Upper lobe of left lung (tissue), 6 donors: ENCODE measurements at regions not wholly inside any gene's neighbourhood (a gene's known extent, or its start where the extent isn't known, plus 50 kb on each side); places are given as distances from the start of the nearest gene placed in this dataset.

Experiments
- ATAC-seq, 2 donors: fragments of 200-7000 bp; cut with Tn5 transposase; one replicate each; pipeline ENCODE4 v1.9.1; 2022; ENCODE audit warnings: mild to moderate bottlenecking in 2 of 2, moderate library complexity in 2 of 2; ENCODE audit not compliant: low FRiP score in 2 of 2
- DNase-seq, 2 donors: peaks; one replicate each; pipeline ENCODE4 v3.0.0-alpha.2; 2019 to 2020
- H3K27ac ChIP-seq, 4 donors: fragments of 200-600 bp; sonication (generic); one replicate each; pipeline ENCODE4 v1.5.1; 2016 to 2019
- H3K27me3 ChIP-seq, 4 donors: fragments of 200-600 bp; sonication (generic); one replicate each; pipeline ENCODE4 v1.5.1; 2017 to 2019
- H3K36me3 ChIP-seq, 4 donors: fragments of 200-600 bp; sonication (generic); one replicate each; pipeline ENCODE4 v1.5.1; 2016 to 2019
- H3K4me1 ChIP-seq, 4 donors: fragments of 200-600 bp; sonication (generic); one replicate each; pipeline ENCODE4 v1.5.1; 2018 to 2019
- H3K4me3 ChIP-seq, 4 donors: fragments of 200-600 bp; sonication (generic); one replicate each; pipeline ENCODE4 v1.5.1; 2017 to 2019; ENCODE audit warnings: mild to moderate bottlenecking in 2 of 4, moderate library complexity in 1 of 4
- H3K9me3 ChIP-seq, 4 donors: fragments of 200-600 bp; sonication (generic); one replicate each; pipeline ENCODE4 v1.5.1; 2018 to 2019
- CTCF ChIP-seq, 6 experiments: fragments of 450-650 bp in 4 of 6; fragments of 200-600 bp in 2 of 6; sonication (generic) in 2 of 6; IDR thresholded peaks; one replicate each; pipeline ENCODE4 v1.5.1; 2016 to 2019; ENCODE audit warnings: antibody characterized with exemption in 6 of 6
- EP300 ChIP-seq, 4 donors: sonication (generic); formaldehyde crosslinking; IDR thresholded peaks; one replicate each; pipeline ENCODE4 v1.5.1; 2017; ENCODE audit warnings: antibody characterized with exemption in 4 of 4, control low read depth in 2 of 4
- POLR2A ChIP-seq, 4 donors: fragments of 450-650 bp; IDR thresholded peaks; one replicate each; pipeline ENCODE4 v1.5.1; 2016 to 2017; ENCODE audit warnings: antibody characterized with exemption in 4 of 4, mild to moderate bottlenecking in 2 of 4
- POLR2AphosphoS5 ChIP-seq, 2 donors: sonication (generic); formaldehyde crosslinking; IDR thresholded peaks; one replicate each; pipeline ENCODE4 v1.5.1; 2017; ENCODE audit warnings: antibody characterized with exemption in 2 of 2
- WGBS, 2 donors: methylation state at CpG; one replicate each; pipeline ENCODE4 v1.1.5; 2017 to 2018; 5-methylcytosine and 5-hydroxymethylcytosine counted together
- donor health status: DM: no; HTN: no; CAD: no; lungs with moderate emphysema.
- donor health status: DM: no; HTN: yes; CAD: no; lungs with severe emphysema.

GRCh38 chr2:63695583-63695982 lies 106.8 kb downstream of the MDH1 start:
- Histone ChIP-seq H3K27me3 (no peaks in the 10 kb centered on the region), H3K36me3 (no peaks in the 10 kb centered on the region), H3K9me3 (no peaks in the 10 kb centered on the region), H3K4me1 (peaks cover 0 to 6% (median 0%) of the 10 kb centered on the region in 4 donors), H3K27ac (no peak overlapping the region), H3K4me3 (no peak overlapping the region)
- TF ChIP-seq EP300 (IDR thresholded peaks at IDR 0.05) (no peak), CTCF (IDR thresholded peaks at IDR 0.05) (no peak), POLR2AphosphoS5 (IDR thresholded peaks at IDR 0.05) (no peak), POLR2A (IDR thresholded peaks at IDR 0.05) (no peak)
- DNase-seq (no peak), ATAC-seq (no peak)

GRCh38 chr2:63696496-63696895 lies 107.7 kb downstream of the MDH1 start:
- no peak for ATAC-seq
- 67 to 73% methylated on average over 1 of the region's 1 CpG for WGBS, 2 donors

GRCh38 chr2:63697160-63697559 lies 108.4 kb downstream of the MDH1 start:
- Histone ChIP-seq H3K9me3 (no peaks in the 10 kb centered on the region), H3K4me3 (no peak overlapping the region), H3K4me1 (peaks cover 0 to 6% (median 0%) of the 10 kb centered on the region in 4 donors), H3K27me3 (no peaks in the 10 kb centered on the region), H3K36me3 (no peaks in the 10 kb centered on the region), H3K27ac (no peak overlapping the region)
- ATAC-seq (no peak), DNase-seq (no peak)
- 91 to 95% methylated on average over 4 of the region's 4 CpGs for WGBS, 2 donors
- TF ChIP-seq POLR2A (IDR thresholded peaks at IDR 0.05) (no peak), POLR2AphosphoS5 (IDR thresholded peaks at IDR 0.05) (no peak), EP300 (IDR thresholded peaks at IDR 0.05) (no peak), CTCF (IDR thresholded peaks at IDR 0.05) (no peak)

More at GRCh38 chr2:63696496-63696895, 107.7 kb downstream of the MDH1 start:
- Histone ChIP-seq H3K4me1 (peaks cover 0 to 6% (median 0%) of the 10 kb centered on the region in 4 donors), H3K36me3 (no peaks in the 10 kb centered on the region), H3K9me3 (no peaks in the 10 kb centered on the region), H3K27ac (no peak overlapping the region), H3K27me3 (no peaks in the 10 kb centered on the region), H3K4me3 (no peak overlapping the region)
- TF ChIP-seq CTCF (IDR thresholded peaks at IDR 0.05) = no peak
- TF ChIP-seq POLR2AphosphoS5 (IDR thresholded peaks at IDR 0.05) = no peak
- no peak for TF ChIP-seq POLR2A (IDR thresholded peaks at IDR 0.05)
- no peak for TF ChIP-seq EP300 (IDR thresholded peaks at IDR 0.05)
- no peak for DNase-seq

- peaks cover 0 to 6% (median 0%) of the 10 kb centered on the region in 4 donors for H3K4me1 ChIP-seq
- no peak overlapping the region for H3K4me3 ChIP-seq
- H3K9me3 ChIP-seq = no peaks in the 10 kb centered on the region
- H3K36me3 ChIP-seq = no peaks in the 10 kb centered on the region
- TF ChIP-seq EP300 (IDR thresholded peaks at IDR 0.05) (peak in 1 of 4 donors; percentile 28), CTCF (IDR thresholded peaks at IDR 0.05) (peak in 3 of 6 experiments; percentile 37 to 54 (median 49)), POLR2A (IDR thresholded peaks at IDR 0.05) (no peak), POLR2AphosphoS5 (IDR thresholded peaks at IDR 0.05) (no peak)
- WGBS, 2 donors = 50 to 58% methylated on average over 6 of the region's 6 CpGs
- DNase-seq (peak in 1 of 2 donors; percentile 32), ATAC-seq (peak; percentile 80 to 95)
- no peaks in the 10 kb centered on the region for H3K27me3 ChIP-seq
- peak overlapping the region; percentile 4 to 75 (median 52) for H3K27ac ChIP-seq
Measured at GRCh38 chr2:63698786-63699548, 110.2 kb downstream of the MDH1 start.

GRCh38 chr2:63699549-63699839 lies 110.7 kb downstream of the MDH1 start:
- H3K27ac ChIP-seq = peak overlapping the region in 3 of 4 donors; percentile 4 to 75 (median 50)
- H3K27me3 ChIP-seq = no peaks in the 10 kb centered on the region
- peak in 1 of 2 donors; percentile 55 for ATAC-seq
- H3K4me1 ChIP-seq = peaks cover 0 to 6% (median 0%) of the 10 kb centered on the region in 4 donors
- no peak for TF ChIP-seq POLR2A (IDR thresholded peaks at IDR 0.05)
- no peak for TF ChIP-seq CTCF (IDR thresholded peaks at IDR 0.05)
- TF ChIP-seq POLR2AphosphoS5 (IDR thresholded peaks at IDR 0.05) = no peak
- TF ChIP-seq EP300 (IDR thresholded peaks at IDR 0.05) = no peak
- no peaks in the 10 kb centered on the region for H3K36me3 ChIP-seq
- no peak overlapping the region for H3K4me3 ChIP-seq
- H3K9me3 ChIP-seq = no peaks in the 10 kb centered on the region
- WGBS, 2 donors = 90 to 96% methylated on average over 3 of the region's 3 CpGs
- no peak for DNase-seq
